ENCODE measurements at regions not wholly inside any gene's neighbourhood (a gene's known extent, or its start where the extent isn't known, plus 50 kb on each side); places are given as distances from the start of the nearest gene placed in this dataset.

DNA sequence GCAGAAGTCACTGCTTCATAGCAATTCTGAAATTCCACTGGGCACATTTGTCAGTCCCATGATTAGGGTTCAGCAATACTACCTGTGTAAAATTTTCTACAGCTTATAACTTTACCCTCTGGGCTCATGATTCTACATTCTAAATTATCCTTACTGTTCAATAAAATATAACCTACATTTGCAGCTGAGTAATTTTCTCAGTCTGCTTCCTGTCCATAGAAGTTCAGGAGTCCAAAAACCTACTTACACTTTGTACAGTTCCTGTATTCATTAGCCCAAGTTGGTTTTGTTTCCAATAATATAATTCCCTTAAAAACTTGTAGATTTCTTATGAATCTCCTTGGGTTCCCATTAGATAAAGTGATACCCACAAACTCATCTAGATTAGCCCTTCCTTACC lies 295.3 kb downstream of the SP3 start:
- no peak for TF ChIP-seq CTCF (IDR thresholded peaks at IDR 0.05)
- TF ChIP-seq POLR2A (IDR thresholded peaks at IDR 0.05), result no peak

Data from right lobe of liver (tissue), 4 donors.